ENCODE measurements at regions not wholly inside any gene's neighbourhood (a gene's known extent, or its start where the extent isn't known, plus 50 kb on each side); places are given as distances from the start of the nearest gene placed in this dataset.

DNA sequence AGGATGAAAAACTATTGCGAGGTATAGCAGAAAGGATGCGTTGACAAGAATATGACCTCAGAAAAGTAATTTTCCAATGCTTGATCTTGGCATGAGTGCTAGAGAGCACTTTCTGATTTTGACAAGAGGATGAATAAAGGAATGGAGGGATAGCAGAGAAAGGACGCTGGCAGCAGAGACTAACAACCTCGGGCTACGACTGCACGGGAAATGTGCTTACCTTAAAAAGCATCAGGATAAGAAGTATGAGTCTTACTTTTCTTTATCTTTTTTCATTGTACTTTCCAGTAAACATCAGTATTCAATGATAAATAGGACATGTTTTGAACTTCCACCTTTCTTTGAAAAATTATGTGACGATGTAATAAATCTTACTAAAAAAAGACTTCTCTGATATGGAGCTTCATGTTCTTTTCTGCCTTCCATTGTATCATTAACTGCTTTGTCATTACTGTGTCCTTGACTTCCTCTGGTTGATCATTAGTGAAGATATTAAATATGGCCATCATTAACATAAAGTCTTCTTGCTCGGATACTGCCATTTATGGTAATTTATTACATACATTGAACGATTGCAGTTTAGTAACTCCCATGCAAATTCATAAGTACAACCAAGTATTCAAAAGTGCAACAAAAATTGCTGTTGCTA lies 265.6 kb downstream of the DSEL start:
- DNase-seq = no peak
- Mint-ChIP-seq H3K4me3 (no peak overlapping the region), H3K27me3 (ENCODE audit: low read depth in 3 of 3) (peaks cover 0 to 4% (median 4%) of the 10 kb centered on the region in 3 donors), H3K9me3 (peaks cover 0 to 5% (median 3%) of the 10 kb centered on the region in 7 donors), H3K36me3 (no peaks in the 10 kb centered on the region), H3K4me1 (no peaks in the 10 kb centered on the region), H3K27ac (no peak overlapping the region)
- H3K27me3 ChIP-seq (ENCODE audit: control insufficient read depth in 2 of 2, insufficient read depth in 2 of 2, low read length in 2 of 2) = no peaks in the 10 kb centered on the region
- H3K4me1 ChIP-seq (ENCODE audit: control insufficient read depth in 1 of 2, insufficient read depth in 2 of 2, low read length in 2 of 2) = no peaks in the 10 kb centered on the region
- H3K9me3 ChIP-seq (replicated peaks in 1 of 2; ENCODE audit: control insufficient read depth in 1 of 2, insufficient read depth in 1 of 2, low read length in 2 of 2) = no peaks in the 10 kb centered on the region
- WGBS (ENCODE audit: insufficient coverage) = 100% methylated on average over 2 of the region's 9 CpGs
- H3K36me3 ChIP-seq (replicated peaks in 1 of 2; ENCODE audit: control insufficient read depth in 1 of 2, insufficient read depth in 2 of 2, low read length in 2 of 2) = no peaks in the 10 kb centered on the region
- intact Hi-C loops (cut with micrococcal nuclease) = no loop called here
- H3K27ac ChIP-seq (ENCODE audit: low read depth in 1 of 2, low read length in 2 of 2) = no peak overlapping the region
- H3K4me2 ChIP-seq (replicated peaks; ENCODE audit: extremely low read depth, low read length, poor library complexity, severe bottlenecking) = no peak overlapping the region
- no peak overlapping the region for H2AFZ ChIP-seq (ENCODE audit: insufficient read depth, low read depth, low read length, poor library complexity, severe bottlenecking)
- no peaks in the 10 kb centered on the region for H3K79me2 ChIP-seq (ENCODE audit: insufficient read depth, low read length)
- no peak overlapping the region for H3K9ac ChIP-seq (ENCODE audit: insufficient read depth, low read length, poor library complexity, severe bottlenecking)
- TF ChIP-seq, protein P1, sequence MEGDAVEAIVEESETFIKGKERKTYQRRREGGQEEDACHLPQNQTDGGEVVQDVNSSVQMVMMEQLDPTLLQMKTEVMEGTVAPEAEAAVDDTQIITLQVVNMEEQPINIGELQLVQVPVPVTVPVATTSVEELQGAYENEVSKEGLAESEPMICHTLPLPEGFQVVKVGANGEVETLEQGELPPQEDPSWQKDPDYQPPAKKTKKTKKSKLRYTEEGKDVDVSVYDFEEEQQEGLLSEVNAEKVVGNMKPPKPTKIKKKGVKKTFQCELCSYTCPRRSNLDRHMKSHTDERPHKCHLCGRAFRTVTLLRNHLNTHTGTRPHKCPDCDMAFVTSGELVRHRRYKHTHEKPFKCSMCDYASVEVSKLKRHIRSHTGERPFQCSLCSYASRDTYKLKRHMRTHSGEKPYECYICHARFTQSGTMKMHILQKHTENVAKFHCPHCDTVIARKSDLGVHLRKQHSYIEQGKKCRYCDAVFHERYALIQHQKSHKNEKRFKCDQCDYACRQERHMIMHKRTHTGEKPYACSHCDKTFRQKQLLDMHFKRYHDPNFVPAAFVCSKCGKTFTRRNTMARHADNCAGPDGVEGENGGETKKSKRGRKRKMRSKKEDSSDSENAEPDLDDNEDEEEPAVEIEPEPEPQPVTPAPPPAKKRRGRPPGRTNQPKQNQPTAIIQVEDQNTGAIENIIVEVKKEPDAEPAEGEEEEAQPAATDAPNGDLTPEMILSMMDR (IDR thresholded peaks at IDR 0.05) = no peak
- no peaks in the 10 kb centered on the region for H4K20me1 ChIP-seq (ENCODE audit: insufficient read depth, low read length)
- no peak overlapping the region for H3K4me3 ChIP-seq (replicated peaks in 1 of 3; ENCODE audit: low read depth in 2 of 3, low read length in 3 of 3)

DNA sequence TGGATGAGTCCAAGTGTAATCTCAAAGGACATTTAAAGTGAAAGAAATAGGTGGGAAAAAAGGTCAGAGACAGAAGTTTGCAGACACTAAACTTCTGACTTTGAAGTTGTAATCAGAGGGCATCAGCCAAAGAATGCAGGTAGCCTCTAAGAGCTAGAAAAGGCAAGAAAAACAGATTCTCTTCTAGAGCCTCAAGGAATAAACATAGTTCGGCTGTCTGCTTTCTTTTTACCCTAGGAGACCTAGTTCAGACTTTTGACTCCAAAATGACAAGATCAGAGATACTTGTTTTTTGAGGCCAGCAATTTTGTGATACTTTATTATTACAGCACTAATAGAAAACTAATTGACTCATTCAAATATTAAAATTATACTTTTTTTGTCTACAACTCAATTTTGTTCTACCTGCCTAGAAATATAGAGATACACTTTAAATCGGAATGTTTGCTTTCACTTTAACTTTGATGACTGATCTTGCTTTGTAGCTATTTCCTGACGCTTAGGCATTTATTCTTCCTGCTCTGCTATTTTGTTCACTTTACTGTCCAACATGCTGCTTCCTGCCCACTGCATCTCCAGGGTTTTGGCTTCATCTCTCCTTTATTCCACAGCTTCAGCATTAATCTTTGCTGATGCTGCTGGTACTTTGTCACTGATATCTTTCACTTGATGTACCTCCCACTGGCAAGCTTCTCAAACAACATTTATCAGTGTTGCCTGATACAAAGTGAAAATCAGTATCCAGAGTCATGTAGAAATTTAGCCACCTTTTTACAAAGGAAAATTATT lies 272.5 kb downstream of the DSEL start:
- Histone ChIP-seq H3K27me3 (ENCODE audit: control insufficient read depth in 2 of 2, insufficient read depth in 2 of 2, low read length in 2 of 2) (peaks cover 0 to 5% of the 10 kb centered on the region in 2 donors), H4K20me1 (ENCODE audit: insufficient read depth, low read length) (no peaks in the 10 kb centered on the region), H3K9ac (ENCODE audit: insufficient read depth, low read length, poor library complexity, severe bottlenecking) (no peak overlapping the region), H3K27ac (ENCODE audit: low read depth in 1 of 2, low read length in 2 of 2) (no peak overlapping the region), H3K9me3 (replicated peaks in 1 of 2; ENCODE audit: control insufficient read depth in 1 of 2, insufficient read depth in 1 of 2, low read length in 2 of 2) (no peaks in the 10 kb centered on the region), H3K4me2 (replicated peaks; ENCODE audit: extremely low read depth, low read length, poor library complexity, severe bottlenecking) (peak overlapping the region; percentile 26), H3K4me3 (replicated peaks in 1 of 3; ENCODE audit: low read depth in 2 of 3, low read length in 3 of 3) (peak overlapping the region in 1 of 3 experiments; percentile 38), H3K79me2 (ENCODE audit: insufficient read depth, low read length) (no peaks in the 10 kb centered on the region), H3K36me3 (replicated peaks in 1 of 2; ENCODE audit: control insufficient read depth in 1 of 2, insufficient read depth in 2 of 2, low read length in 2 of 2) (no peaks in the 10 kb centered on the region), H2AFZ (ENCODE audit: insufficient read depth, low read depth, low read length, poor library complexity, severe bottlenecking) (no peak overlapping the region), H3K4me1 (ENCODE audit: control insufficient read depth in 1 of 2, insufficient read depth in 2 of 2, low read length in 2 of 2) (peaks cover 13 to 23% of the 10 kb centered on the region in 2 donors)
- H3K27ac Mint-ChIP-seq = no peak overlapping the region
- TF ChIP-seq, protein P1 (IDR thresholded peaks at IDR 0.05) = no peak
- peaks cover 0 to 5% (median 5%) of the 10 kb centered on the region in 3 donors for H3K27me3 Mint-ChIP-seq (ENCODE audit: low read depth in 3 of 3)
- DNase-seq = no peak
- H3K36me3 Mint-ChIP-seq = no peaks in the 10 kb centered on the region
- peaks cover 17% of the 10 kb centered on the region for H3K4me1 Mint-ChIP-seq
- 20% methylated on average over 2 of the region's 3 CpGs for WGBS (ENCODE audit: insufficient coverage)
- no peaks in the 10 kb centered on the region for H3K9me3 Mint-ChIP-seq
- peak overlapping the region in 1 of 2 donors; percentile 76 for H3K4me3 Mint-ChIP-seq
- intact Hi-C loops (cut with micrococcal nuclease) = no loop called here
